Right renal cortex interstitium (tissue), 3 donors: ENCODE measurements at regions not wholly inside any gene's neighbourhood (a gene's known extent, or its start where the extent isn't known, plus 50 kb on each side); places are given as distances from the start of the nearest gene placed in this dataset.

ENCODE experiments used
- DNase-seq, 3 donors: peaks; one replicate each; pipeline ENCODE4 v3.0.0-alpha.2; 2013; ENCODE audit warnings: low read depth in 3 of 3, low spot score in 2 of 3

- DNase-seq, result no peak
Observed at GRCh38 chr14:86513056-86513455, 983.1 kb downstream of the FLRT2 start.

DNA sequence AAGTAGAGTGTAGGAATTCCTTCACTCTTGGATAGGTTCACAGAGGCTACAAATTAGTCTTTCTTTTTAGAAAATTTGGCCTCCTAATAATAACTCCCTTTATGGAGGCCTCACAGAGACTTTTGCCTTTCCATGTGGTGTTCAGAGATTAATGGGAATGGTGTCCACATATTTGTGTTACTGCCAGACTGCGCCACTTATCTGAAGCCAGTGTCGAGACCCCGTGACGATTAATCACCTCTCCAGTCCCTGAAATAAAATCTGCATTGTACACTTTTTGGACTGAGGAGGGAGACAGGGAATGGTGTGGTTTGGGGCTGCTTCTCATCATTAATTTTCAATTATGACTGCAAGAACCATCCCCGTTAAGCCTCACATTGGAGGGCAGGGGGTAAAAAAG, 980.5 kb downstream of the FLRT2 start:
- no peak for DNase-seq

DNA sequence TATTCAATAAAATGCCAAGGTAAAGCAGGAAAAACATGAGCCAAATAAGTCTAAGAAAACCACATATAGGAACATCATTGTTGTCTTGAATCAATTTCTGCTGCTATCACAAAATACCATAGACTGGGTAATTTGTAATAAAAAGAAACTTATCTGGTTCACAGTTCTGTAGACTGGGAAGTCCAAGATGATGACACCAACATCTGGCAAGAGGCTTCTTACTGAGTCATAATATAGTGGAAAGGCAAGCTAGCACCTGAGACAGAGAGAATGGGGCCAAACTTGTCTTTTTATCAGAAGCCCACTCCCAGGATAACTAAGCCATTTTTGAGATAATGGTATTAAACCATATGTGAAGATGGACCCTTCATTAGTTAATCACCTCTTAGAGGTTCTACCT, 975.9 kb downstream of the FLRT2 start:
- DNase-seq, result no peak

- no peak for DNase-seq
Observed at GRCh38 chr14:86501611-86502010, 971.7 kb downstream of the FLRT2 start.

DNA sequence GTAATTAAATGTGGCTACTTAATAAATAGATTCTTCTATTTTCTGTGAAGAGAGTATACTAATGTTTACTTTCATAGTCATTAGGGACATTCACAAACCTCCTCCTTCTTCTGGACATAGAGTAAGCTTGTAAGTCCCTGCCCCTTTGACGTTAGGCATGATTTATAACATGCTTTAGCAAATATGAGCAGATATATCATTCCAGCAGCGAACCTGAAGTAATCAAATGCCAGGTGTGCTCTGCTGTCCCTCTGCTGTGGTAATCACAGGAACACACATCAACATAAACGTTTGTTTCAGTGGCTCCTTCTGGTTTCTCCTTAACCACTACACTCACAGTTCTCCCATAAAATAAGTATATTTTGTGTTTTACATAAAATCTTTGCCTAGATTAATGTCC, 961.8 kb downstream of the FLRT2 start:
- no peak for DNase-seq

- DNase-seq, result no peak
Observed at GRCh38 chr14:86481104-86481503, 951.2 kb downstream of the FLRT2 start.

- DNase-seq, result no peak
Observed at GRCh38 chr14:86464341-86464740, 934.4 kb downstream of the FLRT2 start.

GRCh38 chr14:86462193-86462753, 932.3 kb downstream of the FLRT2 start:
- DNase-seq, result no peak

DNA sequence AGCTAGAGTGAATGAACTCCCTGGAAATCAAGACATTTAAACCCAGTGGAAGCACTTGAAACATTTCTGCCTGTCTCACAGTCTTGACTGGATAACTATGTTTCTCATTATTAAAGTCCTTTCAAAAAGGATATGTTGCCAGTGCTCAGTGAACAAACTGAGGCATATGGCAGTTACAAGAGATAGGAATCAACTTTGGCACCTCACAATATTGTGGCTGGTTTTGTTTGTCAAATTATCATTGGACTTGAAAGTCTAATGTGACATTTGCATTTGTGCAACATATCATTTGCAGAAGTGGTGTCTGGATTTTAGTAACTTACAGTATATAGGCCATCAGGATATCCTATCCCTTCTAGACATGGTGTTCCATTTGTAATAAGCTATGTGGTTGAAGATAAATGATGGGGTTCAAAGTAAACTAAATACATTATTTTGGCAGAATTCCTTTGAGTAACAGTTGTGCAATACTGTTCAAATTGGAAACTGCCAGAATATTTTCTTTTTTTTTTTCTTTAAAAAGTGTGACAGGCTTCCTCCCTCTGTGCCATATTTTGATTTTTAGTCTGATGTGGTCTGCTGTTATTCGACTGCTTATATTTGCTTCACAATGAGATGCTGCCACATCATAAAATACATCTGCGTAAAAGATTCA, 927.7 kb downstream of the FLRT2 start:
- DNase-seq, result no peak

DNA sequence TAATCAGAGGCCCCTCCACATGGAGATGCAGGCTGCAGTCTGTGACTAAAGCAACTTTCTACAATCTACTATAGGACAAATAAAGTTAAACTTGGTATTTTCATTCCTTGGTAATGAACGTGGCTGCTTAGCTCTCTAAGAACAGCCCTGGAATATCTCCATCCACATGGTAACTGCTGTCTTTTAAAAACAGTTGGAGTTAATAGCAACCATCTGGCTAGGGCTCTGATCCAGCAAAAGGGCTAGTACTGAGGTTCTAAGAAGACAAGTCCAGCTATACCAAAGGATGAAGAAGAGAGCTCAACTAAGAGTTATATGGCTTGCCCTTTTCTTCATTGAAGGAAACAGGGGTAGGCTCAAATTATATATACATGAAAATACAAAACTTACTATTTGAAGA, 920.1 kb downstream of the FLRT2 start:
- DNase-seq, result no peak

DNA sequence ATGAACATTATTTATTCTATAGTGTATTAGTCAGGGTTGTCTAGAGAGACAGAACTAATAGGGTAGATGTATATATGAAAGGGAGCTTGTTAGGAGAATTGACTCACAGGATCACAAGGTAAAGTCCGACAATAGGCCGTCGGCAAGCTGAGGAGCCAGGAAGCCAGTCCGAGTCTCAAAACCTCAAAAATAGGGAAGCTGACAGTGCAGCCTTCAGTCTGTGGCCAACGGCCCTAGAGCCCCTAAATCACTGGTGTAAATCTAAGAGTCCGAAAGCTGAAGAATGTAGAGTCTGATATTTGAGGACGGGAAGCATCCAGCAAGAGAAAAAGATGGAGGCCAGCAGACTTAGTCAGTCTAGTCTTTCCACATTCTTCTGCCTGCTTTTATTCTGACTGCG, 912.2 kb downstream of the FLRT2 start:
- DNase-seq, result no peak

DNA sequence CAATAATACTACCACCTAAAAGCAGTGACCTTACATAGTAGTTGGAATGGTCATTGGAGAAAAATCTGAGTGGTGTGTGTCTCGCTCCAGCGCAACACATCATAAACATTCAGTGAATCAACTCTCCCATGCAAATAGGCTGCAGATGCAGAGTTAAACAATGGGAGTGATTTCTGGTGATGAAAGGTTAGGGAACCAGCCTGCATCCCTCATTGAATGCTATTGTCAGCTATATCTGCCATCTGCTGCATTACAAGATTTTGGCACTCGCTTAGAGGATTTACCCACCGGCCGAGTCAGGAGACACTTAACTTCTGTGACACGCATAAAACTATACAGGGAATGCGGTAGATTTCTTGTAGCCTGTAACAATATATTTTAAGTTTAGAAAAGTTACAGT, 900.9 kb downstream of the FLRT2 start:
- DNase-seq, result peak in 1 of 3 donors; percentile 49

GRCh38 chr14:86423214-86423613, 893.3 kb downstream of the FLRT2 start:
- no peak for DNase-seq

DNA sequence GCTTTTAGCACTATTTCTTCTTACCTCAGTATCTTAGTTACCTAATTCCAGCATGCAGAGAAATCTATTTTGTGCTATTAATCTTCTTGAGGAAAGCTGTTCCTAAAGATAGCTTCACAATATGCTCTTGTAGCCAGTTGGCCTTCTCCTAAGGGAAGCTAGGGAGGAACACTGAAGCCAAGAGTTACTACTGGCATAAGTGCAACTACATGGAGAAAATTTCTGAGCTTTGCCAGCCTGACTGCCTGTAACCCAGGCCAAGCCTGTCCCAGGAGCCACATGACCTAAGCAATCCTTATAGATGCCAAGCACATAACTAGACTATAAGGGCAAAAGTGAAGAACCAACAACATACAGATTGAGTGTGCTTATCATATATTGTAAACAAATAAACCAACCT, 890.2 kb downstream of the FLRT2 start:
- no peak for DNase-seq

GRCh38 chr14:86414146-86414545, 884.2 kb downstream of the FLRT2 start:
- no peak for DNase-seq

DNA sequence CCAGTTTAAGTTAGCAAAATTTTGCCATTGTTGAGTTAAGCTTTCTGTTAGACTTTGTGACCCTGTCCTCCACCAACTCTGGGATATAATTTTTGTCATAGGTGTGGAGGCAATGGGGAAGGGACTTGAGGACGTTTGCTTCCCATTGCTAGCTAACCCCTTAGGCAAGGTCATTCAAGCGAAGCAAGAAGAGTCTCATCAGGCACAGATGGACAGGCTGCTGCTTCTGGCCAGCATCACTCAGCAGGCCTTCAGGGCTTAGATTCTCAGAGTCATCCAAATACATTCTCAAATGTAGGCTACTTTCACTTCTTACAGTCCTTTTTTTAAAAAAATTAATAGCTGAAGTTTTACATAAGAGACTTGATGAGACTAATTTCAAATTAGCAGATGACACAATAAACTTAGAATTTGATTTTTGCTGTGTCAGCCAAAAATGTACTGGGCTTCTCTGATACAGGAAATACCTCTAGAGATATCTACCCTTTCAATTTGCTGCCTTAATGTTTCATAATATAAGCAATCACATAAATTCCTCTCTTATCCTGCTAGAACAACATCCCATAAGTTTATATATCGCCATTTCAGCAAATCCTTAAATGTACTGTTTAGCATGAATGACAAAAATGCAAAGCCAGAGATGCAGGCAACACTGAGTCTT, 875.2 kb downstream of the FLRT2 start:
- no peak for DNase-seq

DNA sequence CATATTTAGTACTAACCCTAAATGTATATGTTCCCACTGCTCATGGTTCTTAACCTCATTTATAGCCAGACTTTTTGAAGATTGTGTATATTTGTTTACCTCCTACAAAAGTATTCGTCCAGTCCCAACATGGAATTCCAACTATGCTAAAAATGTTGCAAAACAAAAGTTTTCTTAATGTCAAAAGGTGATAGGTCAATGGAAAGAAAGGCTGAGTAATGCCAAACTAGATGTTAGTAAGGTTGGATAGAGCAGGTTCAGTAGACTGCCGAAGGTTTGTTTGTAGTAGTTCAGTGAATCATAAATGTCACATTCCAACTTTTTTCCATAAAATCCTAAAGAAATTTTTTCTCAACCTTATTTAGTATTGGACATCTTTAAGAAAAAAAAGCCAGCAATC, 874.5 kb downstream of the FLRT2 start:
- DNase-seq, result no peak

DNA sequence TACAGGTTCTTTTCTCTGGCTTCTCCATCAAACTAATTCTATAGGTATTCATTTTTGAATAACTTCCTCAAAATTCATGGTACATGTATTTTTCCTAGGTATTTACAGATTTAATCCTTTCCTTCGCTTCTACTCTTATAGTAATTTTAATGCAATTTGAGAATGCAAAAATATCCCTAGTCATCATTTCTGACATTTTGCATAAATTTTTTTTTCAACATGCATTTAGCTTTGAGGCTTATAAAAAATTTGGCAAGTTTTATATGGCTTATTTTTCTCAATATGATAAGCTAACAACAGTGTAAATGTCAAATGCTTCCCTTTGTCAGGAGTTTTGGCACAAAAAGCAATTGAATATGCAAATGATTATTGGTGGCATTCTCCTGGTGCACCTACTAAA, 872.6 kb downstream of the FLRT2 start:
- no peak for DNase-seq

GRCh38 chr14:86391085-86391484, 861.1 kb downstream of the FLRT2 start:
- no peak for DNase-seq

- no peak for DNase-seq
Observed at GRCh38 chr14:86388216-86388615, 858.3 kb downstream of the FLRT2 start.

DNA sequence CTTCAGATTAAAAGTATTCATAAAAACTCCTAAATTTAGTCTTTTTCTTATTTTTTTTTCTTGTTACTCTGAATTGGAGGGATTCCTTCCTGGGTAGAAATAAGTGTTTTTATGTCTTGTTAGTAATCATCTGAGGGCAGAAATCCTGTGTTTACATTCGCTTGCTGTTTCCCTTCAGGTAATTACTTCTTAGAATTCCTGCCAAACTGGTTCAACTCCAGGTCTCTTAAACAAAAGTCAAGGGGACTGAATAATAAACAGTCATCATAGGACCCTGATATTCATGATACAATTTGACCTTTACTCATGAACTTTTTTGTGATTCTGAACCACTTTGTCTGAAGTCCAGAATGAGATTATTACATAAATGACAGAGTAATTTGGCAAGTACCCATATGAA, 843.9 kb downstream of the FLRT2 start:
- peak in 2 of 3 donors; percentile 10 to 15 for DNase-seq

DNA sequence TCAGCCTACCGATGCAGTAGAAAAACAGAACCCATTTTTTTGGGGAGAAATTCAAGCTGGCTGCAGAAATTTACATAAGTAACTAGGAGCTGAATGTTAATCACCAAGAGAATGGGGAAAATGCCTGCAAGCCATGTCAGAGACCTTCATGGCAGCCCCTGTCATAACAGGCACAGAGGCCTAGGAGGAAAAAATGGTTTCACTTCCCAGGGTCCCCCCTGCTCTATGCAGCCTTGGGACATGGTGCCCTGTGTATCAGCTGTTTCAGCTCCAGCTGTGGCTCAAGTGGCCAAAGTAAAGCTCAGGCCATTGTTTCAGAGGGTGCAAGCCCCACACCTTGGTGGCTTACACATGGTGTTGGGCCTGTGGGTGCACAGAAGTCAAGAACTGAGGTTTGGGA, 842.5 kb downstream of the FLRT2 start:
- DNase-seq, result no peak
